GM12864 (cell line): ENCODE measurements at regions not wholly inside any gene's neighbourhood (a gene's known extent, or its start where the extent isn't known, plus 50 kb on each side); places are given as distances from the start of the nearest gene placed in this dataset.

ENCODE experiments used
- DNase-seq: peaks from one replicate; pipeline ENCODE4 v3.0.0-alpha.2; 2011; ENCODE audit warnings: low read depth
- H3K4me3 ChIP-seq: 2 replicates; pipeline ENCODE4 v1.5.1; 2011; ENCODE audit warnings: mild to moderate bottlenecking, low read depth, low read length, control low read depth
- TF ChIP-seq, protein P1 (sequence below): IDR thresholded peaks from 2 replicates; pipeline ENCODE4 v1.5.1; 2011; ENCODE audit warnings: low read depth, mild to moderate bottlenecking, moderate library complexity, low read length, control low read depth, inconsistent platforms; ENCODE audit errors: missing control alignments

GRCh38 chr2:187917535-187917934 is 363.3 kb upstream of the TFPI start:
- H3K4me3 ChIP-seq: no peak overlapping the region
- no peak for DNase-seq
- TF ChIP-seq, protein P1, sequence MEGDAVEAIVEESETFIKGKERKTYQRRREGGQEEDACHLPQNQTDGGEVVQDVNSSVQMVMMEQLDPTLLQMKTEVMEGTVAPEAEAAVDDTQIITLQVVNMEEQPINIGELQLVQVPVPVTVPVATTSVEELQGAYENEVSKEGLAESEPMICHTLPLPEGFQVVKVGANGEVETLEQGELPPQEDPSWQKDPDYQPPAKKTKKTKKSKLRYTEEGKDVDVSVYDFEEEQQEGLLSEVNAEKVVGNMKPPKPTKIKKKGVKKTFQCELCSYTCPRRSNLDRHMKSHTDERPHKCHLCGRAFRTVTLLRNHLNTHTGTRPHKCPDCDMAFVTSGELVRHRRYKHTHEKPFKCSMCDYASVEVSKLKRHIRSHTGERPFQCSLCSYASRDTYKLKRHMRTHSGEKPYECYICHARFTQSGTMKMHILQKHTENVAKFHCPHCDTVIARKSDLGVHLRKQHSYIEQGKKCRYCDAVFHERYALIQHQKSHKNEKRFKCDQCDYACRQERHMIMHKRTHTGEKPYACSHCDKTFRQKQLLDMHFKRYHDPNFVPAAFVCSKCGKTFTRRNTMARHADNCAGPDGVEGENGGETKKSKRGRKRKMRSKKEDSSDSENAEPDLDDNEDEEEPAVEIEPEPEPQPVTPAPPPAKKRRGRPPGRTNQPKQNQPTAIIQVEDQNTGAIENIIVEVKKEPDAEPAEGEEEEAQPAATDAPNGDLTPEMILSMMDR: no peak

GRCh38 chr2:187918996-187919821 is 365.0 kb upstream of the TFPI start:
- no peak overlapping the region for H3K4me3 ChIP-seq
- TF ChIP-seq, protein P1: no peak
- no peak for DNase-seq

DNA sequence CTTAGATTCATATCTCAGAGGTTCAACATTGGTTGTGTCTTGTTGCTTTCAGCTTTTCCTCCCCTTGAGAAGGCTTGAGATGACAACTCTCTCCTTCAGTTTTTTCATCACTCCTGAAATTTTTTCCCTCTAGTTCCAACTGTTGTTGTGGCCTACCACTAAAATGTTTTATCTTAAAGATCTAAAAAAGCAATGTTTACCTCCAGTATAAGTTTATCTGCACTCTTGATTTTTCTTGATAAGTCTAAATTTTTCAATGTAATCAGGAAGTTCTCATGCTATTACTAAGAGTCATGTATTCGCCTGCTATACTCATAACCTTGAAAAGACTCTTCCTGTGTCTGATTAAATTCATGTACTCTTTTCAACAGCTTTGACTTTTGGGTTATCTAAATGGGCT is 366.3 kb upstream of the TFPI start:
- H3K4me3 ChIP-seq: no peak overlapping the region
- DNase-seq: no peak
- TF ChIP-seq, protein P1: no peak

DNA sequence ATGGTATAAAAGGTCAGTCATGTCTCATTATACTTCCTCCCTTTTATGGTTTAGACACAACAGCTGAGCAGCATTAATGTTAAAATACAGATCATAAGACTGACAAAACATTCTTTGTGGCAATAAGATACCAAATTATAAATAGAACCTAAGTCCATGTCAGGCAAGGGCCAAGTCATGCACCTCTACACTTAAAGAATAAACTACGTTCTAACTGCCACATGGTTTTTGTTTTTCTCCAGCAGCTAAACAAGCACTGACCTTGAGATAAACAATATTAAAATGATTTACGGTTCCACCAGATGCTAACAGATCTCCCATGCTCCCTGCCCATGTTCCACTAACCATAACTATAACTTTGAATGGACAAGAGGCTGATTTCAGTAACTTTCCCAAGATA is 368.6 kb upstream of the TFPI start:
- TF ChIP-seq, protein P1: no peak
- no peak overlapping the region for H3K4me3 ChIP-seq
- no peak for DNase-seq

GRCh38 chr2:187924293-187924692 is 367.4 kb upstream of the GULP1 start:
- no peak for DNase-seq
- TF ChIP-seq, protein P1: no peak

DNA sequence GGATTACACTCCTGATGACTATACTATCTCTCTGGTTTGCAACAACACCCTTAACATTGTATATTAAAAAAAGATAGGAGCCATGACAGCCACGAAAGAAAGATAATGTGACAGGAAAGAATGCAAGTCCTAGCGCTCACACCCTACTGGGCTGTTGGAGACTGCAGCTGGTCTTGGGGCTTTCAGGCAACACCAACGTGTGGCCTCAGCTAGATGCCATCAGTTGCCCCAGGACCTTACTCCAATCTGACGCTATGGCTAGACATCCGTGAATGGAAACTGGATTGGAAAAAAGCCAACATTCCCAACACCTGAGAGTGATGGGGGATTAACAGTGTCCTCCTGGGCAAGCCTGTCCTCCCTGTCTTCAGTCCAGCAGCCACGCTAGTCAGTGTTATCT is 357.4 kb upstream of the GULP1 start:
- DNase-seq: no peak
- TF ChIP-seq, protein P1: no peak
- no peak overlapping the region for H3K4me3 ChIP-seq

More at GRCh38 chr2:187924293-187924692, 367.4 kb upstream of the GULP1 start:
- H3K4me3 ChIP-seq: no peak overlapping the region

DNA sequence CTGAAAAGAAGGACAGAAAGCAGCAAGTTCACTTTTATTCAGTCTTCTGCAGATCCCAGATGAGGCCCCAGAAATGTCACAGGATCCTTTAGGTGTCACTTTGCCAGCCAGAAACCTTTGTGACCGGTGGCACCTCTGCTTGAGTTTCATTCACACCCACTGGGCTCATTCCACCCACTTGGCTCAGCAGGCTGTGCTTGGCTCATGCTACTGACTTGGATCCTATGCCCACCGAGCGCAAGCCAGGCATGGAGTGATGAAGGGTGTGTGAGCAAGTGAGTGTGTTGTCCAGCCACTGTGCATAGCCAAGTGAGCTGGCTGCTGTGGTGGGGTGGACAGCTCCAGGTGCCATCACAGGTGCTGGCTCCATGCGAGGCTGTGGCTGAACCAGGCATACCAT is 357.0 kb upstream of the GULP1 start:
- no peak for DNase-seq
- H3K4me3 ChIP-seq: no peak overlapping the region
- TF ChIP-seq, protein P1: no peak
